Retina (tissue), 1 donor: ENCODE measurements at regions not wholly inside any gene's neighbourhood (a gene's known extent, or its start where the extent isn't known, plus 50 kb on each side); places are given as distances from the start of the nearest gene placed in this dataset.
"Not testable (repeated sequence)": the region's sequence is repeated elsewhere in the genome, so short reads cannot be mapped to it uniquely, and the experiment has no call there.

Experiments used
- DNase-seq: peaks from one replicate; pipeline ENCODE4 v3.0.0-alpha.2; 2016

GRCh38 chr15:67920524-67921240 lies 80.8 kb upstream of the RNU6-1 start:
- no peak for DNase-seq

- DNase-seq: no peak
These were observed 82.3 kb upstream of the RNU6-1 start for GRCh38 chr15:67922106-67922675.

- DNase-seq: no peak
These were observed 83.4 kb upstream of the RNU6-1 start for GRCh38 chr15:67922971-67923945.

- DNase-seq: no peak
These were observed 84.6 kb upstream of the RNU6-1 start for GRCh38 chr15:67924359-67924974.

GRCh38 chr15:67925182-67925581 lies 85.3 kb upstream of the RNU6-1 start:
- no peak for DNase-seq

- no peak for DNase-seq
These were observed 87.8 kb upstream of the RNU6-1 start for GRCh38 chr15:67927501-67928168.

- DNase-seq: no peak
These were observed 88.8 kb upstream of the RNU6-1 start for GRCh38 chr15:67928666-67929065.

- no peak for DNase-seq
These were observed 90.9 kb upstream of the RNU6-1 start for GRCh38 chr15:67930720-67931119.

- no peak for DNase-seq
These were observed 92.0 kb upstream of the RNU6-1 start for GRCh38 chr15:67931861-67932260.

GRCh38 chr15:67934126-67934525 lies 94.3 kb upstream of the RNU6-1 start:
- not testable (repeated sequence) for DNase-seq

- no peak for DNase-seq
These were observed 95.4 kb upstream of the RNU6-1 start for GRCh38 chr15:67935244-67935643.

- no peak for DNase-seq
These were observed 96.4 kb upstream of the RNU6-1 start for GRCh38 chr15:67936258-67936657.

- DNase-seq: no peak
These were observed 97.4 kb upstream of the RNU6-1 start for GRCh38 chr15:67937153-67937761.

GRCh38 chr15:67939179-67939578 lies 99.3 kb upstream of the RNU6-1 start:
- not testable (repeated sequence) for DNase-seq

- not testable (repeated sequence) for DNase-seq
These were observed 99.9 kb upstream of the RNU6-1 start for GRCh38 chr15:67939588-67940323.

- DNase-seq: no peak
These were observed 100.5 kb upstream of the RNU6-1 start for GRCh38 chr15:67940324-67940719.

- no peak for DNase-seq
These were observed 101.9 kb upstream of the RNU6-1 start for GRCh38 chr15:67941648-67942310.

- no peak for DNase-seq
These were observed 103.6 kb upstream of the RNU6-1 start for GRCh38 chr15:67943475-67943874.

GRCh38 chr15:67944010-67944641 lies 104.3 kb upstream of the RNU6-1 start:
- no peak for DNase-seq

GRCh38 chr15:67945131-67945530 lies 105.3 kb upstream of the RNU6-1 start:
- DNase-seq: no peak
